NCI-H1092 (cell line): ENCODE measurements at regions not wholly inside any gene's neighbourhood (a gene's known extent, or its start where the extent isn't known, plus 50 kb on each side); places are given as distances from the start of the nearest gene placed in this dataset.

Experiments used
- DNase-seq: peaks from one replicate; lab custom pipeline; 2025; lab: John Stamatoyannopoulos, UW

GRCh38 chr2:144333143-144333555, 186.8 kb downstream of the ZEB2 start:
- DNase-seq, result no peak

- DNase-seq, result peak; percentile 72
These were observed 187.4 kb downstream of the ZEB2 start for GRCh38 chr2:144332356-144333142.

- DNase-seq, result peak; percentile 72
These were observed 188.1 kb downstream of the ZEB2 start for GRCh38 chr2:144331674-144332355.

- DNase-seq, result no peak
These were observed 188.8 kb downstream of the ZEB2 start for GRCh38 chr2:144330951-144331673.

GRCh38 chr2:144329472-144329871, 190.4 kb downstream of the ZEB2 start:
- DNase-seq, result no peak

GRCh38 chr2:144328938-144329337, 191.0 kb downstream of the ZEB2 start:
- DNase-seq, result no peak

- DNase-seq, result no peak
These were observed 193.1 kb downstream of the ZEB2 start for GRCh38 chr2:144326825-144327224.

GRCh38 chr2:144325086-144325485, 194.8 kb downstream of the ZEB2 start:
- no peak for DNase-seq

GRCh38 chr2:144324446-144325045, 195.4 kb downstream of the ZEB2 start:
- no peak for DNase-seq

- DNase-seq, result no peak
These were observed 196.0 kb downstream of the ZEB2 start for GRCh38 chr2:144323946-144324345.

- DNase-seq, result no peak
These were observed 197.5 kb downstream of the ZEB2 start for GRCh38 chr2:144322379-144322778.

- DNase-seq, result no peak
These were observed 199.4 kb downstream of the ZEB2 start for GRCh38 chr2:144320491-144320890.

- DNase-seq, result no peak
These were observed 202.7 kb downstream of the ZEB2 start for GRCh38 chr2:144317071-144317738.

- DNase-seq, result no peak
These were observed 208.9 kb downstream of the ZEB2 start for GRCh38 chr2:144310889-144311608.

GRCh38 chr2:144310484-144310883, 209.4 kb downstream of the ZEB2 start:
- no peak for DNase-seq

- DNase-seq, result no peak
These were observed 212.2 kb downstream of the ZEB2 start for GRCh38 chr2:144307711-144308110.

- no peak for DNase-seq
These were observed 215.7 kb downstream of the ZEB2 start for GRCh38 chr2:144304202-144304601.

- no peak for DNase-seq
These were observed 219.3 kb downstream of the ZEB2 start for GRCh38 chr2:144300632-144301031.

GRCh38 chr2:144290276-144290675, 229.6 kb downstream of the ZEB2 start:
- DNase-seq, result no peak

- no peak for DNase-seq
These were observed 231.5 kb downstream of the ZEB2 start for GRCh38 chr2:144288438-144288837.

GRCh38 chr2:144285324-144285723, 234.6 kb downstream of the ZEB2 start:
- no peak for DNase-seq
